HepG2 (cell line): ENCODE measurements at regions not wholly inside any gene's neighbourhood (a gene's known extent, or its start where the extent isn't known, plus 50 kb on each side); places are given as distances from the start of the nearest gene placed in this dataset.

Experiments
- FOXK2 ChIP-seq: fragments of 450-650 bp; IDR thresholded peaks from 2 replicates; pipeline ENCODE4 v1.6.1; 2016
- HNRNPK ChIP-seq: fragments of 200-400 bp; formaldehyde crosslinking; IDR thresholded peaks from 2 replicates; pipeline ENCODE4 v1.6.1; 2018; ENCODE audit warnings: low read length, low read depth, moderate library complexity, mild to moderate bottlenecking; ENCODE audit not compliant: poor library complexity, severe bottlenecking
- PBX2 ChIP-seq: IDR thresholded peaks from 2 replicates; pipeline ENCODE4 v1.6.1; 2016; ENCODE audit warnings: control low read depth
- REST ChIP-seq, 2 experiments: IDR thresholded peaks; 2 replicates each; pipeline ENCODE4 v1.6.1; 2011 to 2012; ENCODE audit warnings: low read length in 2 of 2, borderline replicate concordance in 1 of 2, low read depth in 1 of 2, mild to moderate bottlenecking in 1 of 2, moderate library complexity in 1 of 2

DNA sequence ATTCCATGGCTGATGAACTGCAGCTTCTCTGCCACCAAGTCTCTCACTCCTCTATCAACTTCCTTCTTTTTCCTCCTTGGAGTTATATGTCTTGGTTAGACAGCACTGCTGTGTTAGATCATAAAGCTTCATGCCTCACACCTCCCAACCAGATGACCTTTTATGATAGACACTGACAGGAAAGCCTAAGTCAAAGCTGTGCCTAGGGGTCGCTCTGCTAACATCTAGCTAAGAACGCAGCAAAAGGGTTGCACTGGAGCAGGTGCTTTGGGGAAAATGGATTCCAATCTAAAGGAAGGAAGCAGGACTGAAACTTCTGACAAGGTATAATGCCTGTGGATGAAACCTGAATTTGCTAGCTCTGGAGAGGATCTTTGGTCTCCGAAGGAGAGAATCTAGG is 509.7 kb downstream of the SMARCA1 start:
- TF ChIP-seq FOXK2 (no peak), REST (IDR thresholded peaks at IDR 0.05; ENCODE audit: borderline replicate concordance in 1 of 2, low read depth in 1 of 2, low read length in 2 of 2) (no peak), PBX2 (no peak), HNRNPK (no peak)
